ENCODE measurements at regions not wholly inside any gene's neighbourhood (a gene's known extent, or its start where the extent isn't known, plus 50 kb on each side); places are given as distances from the start of the nearest gene placed in this dataset.

GRCh38 chrX:139446832-139447231, 83.7 kb upstream of the F9 start (continued):
- TF ChIP-seq ZNF576 (CRISPR knock-in tag; IDR thresholded peaks at IDR 0.05) (no peak), GATAD2A (CRISPR knock-in tag; IDR thresholded peaks at IDR 0.05) (no peak), ZBED4 (CRISPR knock-in tag; IDR thresholded peaks at IDR 0.05; ENCODE audit: borderline replicate concordance) (no peak), ZGPAT (CRISPR knock-in tag; IDR thresholded peaks at IDR 0.05) (no peak), KLF11 (CRISPR knock-in tag; IDR thresholded peaks at IDR 0.05) (no peak), SIX4 (CRISPR knock-in tag; IDR thresholded peaks at IDR 0.05) (no peak), MAFG (CRISPR knock-in tag; IDR thresholded peaks at IDR 0.05) (no peak), DBP (CRISPR knock-in tag; IDR thresholded peaks at IDR 0.05; ENCODE audit: not compliant biosample characterization) (no peak)

Data from HepG2 (cell line).